ENCODE measurements at regions not wholly inside any gene's neighbourhood (a gene's known extent, or its start where the extent isn't known, plus 50 kb on each side); places are given as distances from the start of the nearest gene placed in this dataset.

- no peak for TF ChIP-seq CTCF (IDR thresholded peaks at IDR 0.05)
- no peak for TF ChIP-seq POLR2A (IDR thresholded peaks at IDR 0.05)
These were observed 275.2 kb downstream of the CSNK1G3 start for GRCh38 chr5:123787136-123787535.
